ENCODE measurements at regions not wholly inside any gene's neighbourhood (a gene's known extent, or its start where the extent isn't known, plus 50 kb on each side); places are given as distances from the start of the nearest gene placed in this dataset.

DNA sequence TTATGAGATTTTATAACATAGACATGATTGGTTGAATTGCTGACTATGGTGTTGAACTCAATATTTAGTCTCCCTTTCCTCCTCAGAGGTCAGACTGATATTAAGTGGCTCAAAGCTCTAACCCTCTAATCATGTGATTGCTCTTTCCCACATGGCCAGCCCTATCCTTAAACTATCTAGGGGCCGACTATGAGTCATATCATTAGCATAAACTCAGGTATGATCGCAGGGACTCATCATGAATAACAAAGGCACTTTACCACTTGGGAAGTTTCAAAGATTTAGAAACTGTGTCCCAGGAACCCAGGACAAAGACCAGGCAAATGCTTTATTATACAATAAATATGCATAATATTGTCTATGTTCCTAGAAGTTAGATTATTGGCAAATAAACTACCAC lies 894.6 kb upstream of the NEGR1 start:
- no peak for TF ChIP-seq CTCF (IDR thresholded peaks at IDR 0.05)
- no peak for TF ChIP-seq POLR2A (IDR thresholded peaks at IDR 0.05)

All from testis (tissue), 2 donors.